IMR-90 (cell line): ENCODE measurements at regions not wholly inside any gene's neighbourhood (a gene's known extent, or its start where the extent isn't known, plus 50 kb on each side); places are given as distances from the start of the nearest gene placed in this dataset.

Experiments used
- ATAC-seq: fragments of 200-7000 bp; cut with Tn5 transposase; 2 replicates; pipeline ENCODE4 v1.9.1; 2020; ENCODE audit warnings: low read depth, mild to moderate bottlenecking, moderate library complexity
- BruUV-seq: library from RNA; stranded (reverse); fragments of 400-500 nt; replicated peaks from 2 replicates; lab custom pipeline; 2021; lab: Mats Ljungman, UMichigan
- CTCF ChIA-PET: fragments of 300-600 bp; formaldehyde crosslinking; extraction: SDS; loops from one replicate; lab custom pipeline; 2021; ENCODE audit warnings: antibody characterized with exemption; lab: Yijun Ruan, JAX
- POLR2A ChIA-PET: fragments of 300-600 bp; sonication (Branson Sonifier 250); formaldehyde crosslinking; loops from one replicate; lab custom pipeline; 2022; ENCODE audit warnings: antibody characterized with exemption; ENCODE audit not compliant: unreplicated experiment; lab: Charles Lee
- DNase-seq: peaks from one replicate; pipeline ENCODE4 v3.0.0; 2013
- H2AFZ ChIP-seq: replicated peaks from 2 replicates; pipeline ENCODE3; 2013; ENCODE audit warnings: low read length, mild to moderate bottlenecking; ENCODE audit not compliant: poor library complexity
- H2AK5ac ChIP-seq: 2 replicates; pipeline ENCODE4 v1.6.1; 2013; ENCODE audit warnings: low read depth, low read length, inconsistent platforms
- H2AK9ac ChIP-seq: replicated peaks from 2 replicates; pipeline ENCODE3; 2013; ENCODE audit warnings: mild to moderate bottlenecking, low read depth, low read length, moderate library complexity; ENCODE audit not compliant: poor library complexity
- H2BK120ac ChIP-seq: 2 replicates; pipeline ENCODE4 v1.6.1; 2013; ENCODE audit warnings: low read depth, low read length, inconsistent platforms
- H2BK15ac ChIP-seq: 3 replicates; pipeline ENCODE4 v1.6.1; 2013; ENCODE audit warnings: low read depth, low read length, inconsistent platforms
- H2BK20ac ChIP-seq: 2 replicates; pipeline ENCODE4 v1.6.1; 2013; ENCODE audit warnings: low read depth, mild to moderate bottlenecking, inconsistent platforms, low read length, moderate library complexity
- H2BK5ac ChIP-seq: 2 replicates; pipeline ENCODE4 v1.6.1; 2013; ENCODE audit warnings: mild to moderate bottlenecking, low read depth, low read length, inconsistent platforms; ENCODE audit not compliant: poor library complexity, severe bottlenecking
- H3K14ac ChIP-seq: replicated peaks from 2 replicates; pipeline ENCODE4 v1.6.1; 2013; ENCODE audit warnings: low read depth, low read length, inconsistent platforms
- H3K18ac ChIP-seq: 2 replicates; pipeline ENCODE4 v1.6.1; 2013; ENCODE audit warnings: low read depth, low read length, control low read depth
- H3K23ac ChIP-seq: 2 replicates; pipeline ENCODE4 v1.6.1; 2013; ENCODE audit warnings: low read depth, low read length, inconsistent platforms
- H3K27ac ChIP-seq: 2 replicates; pipeline ENCODE4 v1.5.1; 2013; ENCODE audit warnings: mild to moderate bottlenecking, control low read depth, low read length; ENCODE audit not compliant: insufficient read depth
- H3K27me3 ChIP-seq: 2 replicates; pipeline ENCODE4 v1.6.1; 2013; ENCODE audit warnings: low read length; ENCODE audit not compliant: control insufficient read depth, insufficient read depth
- H3K36me3 ChIP-seq: 2 replicates; pipeline ENCODE4 v1.6.1; 2013; ENCODE audit warnings: low read length, mixed read lengths; ENCODE audit not compliant: control insufficient read depth, insufficient read depth
- H3K4ac ChIP-seq: 2 replicates; pipeline ENCODE4 v1.6.1; 2013; ENCODE audit warnings: low read depth, low read length, inconsistent platforms
- H3K4me1 ChIP-seq: 2 replicates; pipeline ENCODE4 v1.6.1; 2013; ENCODE audit warnings: low read length, mixed read lengths; ENCODE audit not compliant: control insufficient read depth, insufficient read depth
- H3K4me2 ChIP-seq: 2 replicates; pipeline ENCODE4 v1.6.1; 2013; ENCODE audit warnings: low read depth, mild to moderate bottlenecking, control low read depth, low read length, moderate library complexity
- H3K4me3 ChIP-seq: 2 replicates; pipeline ENCODE4 v1.5.1; 2013; ENCODE audit warnings: low read depth, mild to moderate bottlenecking, control low read depth, low read length, moderate library complexity; ENCODE audit not compliant: insufficient read depth
- H3K56ac ChIP-seq: 2 replicates; pipeline ENCODE4 v1.6.1; 2013; ENCODE audit warnings: low read length, inconsistent platforms; ENCODE audit not compliant: insufficient read depth; ENCODE audit errors: extremely low read depth
- H3K79me1 ChIP-seq, 2 experiments: 2 replicates each; pipeline ENCODE4 v1.6.1; 2013; ENCODE audit warnings: low read length in 2 of 2, inconsistent platforms in 1 of 2, low read depth in 1 of 2
- H3K9ac ChIP-seq: 2 replicates; pipeline ENCODE4 v1.6.1; 2013; ENCODE audit warnings: low read depth, low read length, control low read depth
- H3K9me1 ChIP-seq: 2 replicates; pipeline ENCODE4 v1.6.1; 2013; ENCODE audit warnings: low read length, inconsistent platforms; ENCODE audit not compliant: insufficient read depth
- H3K9me3 ChIP-seq: 2 replicates; pipeline ENCODE4 v1.6.1; 2013; ENCODE audit warnings: low read length; ENCODE audit not compliant: control insufficient read depth, insufficient read depth
- H4K20me1 ChIP-seq: 2 replicates; pipeline ENCODE4 v1.6.1; 2013; ENCODE audit warnings: low read length, inconsistent platforms; ENCODE audit not compliant: insufficient read depth
- H4K5ac ChIP-seq: 2 replicates; pipeline ENCODE4 v1.6.1; 2013; ENCODE audit warnings: mild to moderate bottlenecking, low read depth, low read length, control low read depth
- H4K8ac ChIP-seq, 2 experiments: 2 replicates each; pipeline ENCODE4 v1.6.1; 2013; ENCODE audit warnings: low read depth in 2 of 2, low read length in 2 of 2, control low read depth in 1 of 2, inconsistent platforms in 1 of 2
- H4K91ac ChIP-seq: 2 replicates; pipeline ENCODE4 v1.6.1; 2013; ENCODE audit warnings: low read depth, low read length, inconsistent platforms; ENCODE audit not compliant: insufficient read depth
- BHLHE40 ChIP-seq: fragments of 150-350 bp; IDR thresholded peaks from 2 replicates; pipeline ENCODE4 v1.6.1; 2016; ENCODE audit warnings: mild to moderate bottlenecking, low read depth, low read length
- CEBPB ChIP-seq: IDR thresholded peaks from 2 replicates; pipeline ENCODE4 v1.6.1; 2012; ENCODE audit warnings: low read depth, low read length, improper control_type of control experiment
- CTCF ChIP-seq: conservative IDR thresholded peaks from 2 replicates; pipeline ENCODE4 v1.5.1; 2012; ENCODE audit warnings: mild to moderate bottlenecking, low read depth, low read length, improper control_type of control experiment
- ELK1 ChIP-seq: fragments of 150-350 bp; IDR thresholded peaks from 2 replicates; pipeline ENCODE4 v1.6.1; 2016; ENCODE audit warnings: low read depth, mild to moderate bottlenecking, low read length, moderate library complexity, borderline replicate concordance
- FOS ChIP-seq: fragments of 150-350 bp; IDR thresholded peaks from 2 replicates; pipeline ENCODE4 v1.6.1; 2016; ENCODE audit warnings: low read depth, low read length
- MAZ ChIP-seq: IDR thresholded peaks from 2 replicates; pipeline ENCODE4 v1.6.1; 2012; ENCODE audit warnings: low read depth, mild to moderate bottlenecking, low read length, improper control_type of control experiment, moderate library complexity, borderline replicate concordance
- MXI1 ChIP-seq: IDR thresholded peaks from 2 replicates; pipeline ENCODE4 v1.6.1; 2012; ENCODE audit warnings: low read depth, mild to moderate bottlenecking, low read length, moderate library complexity, borderline replicate concordance
- NFE2L2 ChIP-seq: fragments of 150-350 bp; IDR thresholded peaks from 2 replicates; pipeline ENCODE4 v1.6.1; 2016; ENCODE audit warnings: low read depth, mild to moderate bottlenecking, low read length
- POLR2A ChIP-seq: IDR thresholded peaks from 2 replicates; pipeline ENCODE4 v1.6.1; 2012; ENCODE audit warnings: mild to moderate bottlenecking, low read depth, low read length
- RAD21 ChIP-seq: IDR thresholded peaks from 2 replicates; pipeline ENCODE4 v1.6.1; 2012; ENCODE audit warnings: low read length, improper control_type of control experiment
- RCOR1 ChIP-seq: IDR thresholded peaks from 2 replicates; pipeline ENCODE4 v1.6.1; 2012; ENCODE audit warnings: mild to moderate bottlenecking, low read length, improper control_type of control experiment; ENCODE audit not compliant: insufficient replicate concordance
- RFX5 ChIP-seq: IDR thresholded peaks from 2 replicates; pipeline ENCODE4 v1.8.0; 2012; ENCODE audit warnings: low read depth, mild to moderate bottlenecking, low read length, moderate library complexity
- SMC3 ChIP-seq: fragments of 150-350 bp; IDR thresholded peaks from 2 replicates; pipeline ENCODE4 v1.6.1; 2016; ENCODE audit warnings: low read depth, mild to moderate bottlenecking, antibody characterized with exemption, low read length, moderate library complexity
- USF2 ChIP-seq: fragments of 150-350 bp; IDR thresholded peaks from 2 replicates; pipeline ENCODE4 v1.6.1; 2017; ENCODE audit warnings: mild to moderate bottlenecking, antibody characterized with exemption, low read length, low read depth
- WGBS, 2 experiments: methylation state at CpG; one replicate each; pipeline versions ENCODE4 v1.1.5 to v1.1.7; 2013; ENCODE audit warnings: missing lambda C conversion rate in 2 of 2; ENCODE audit not compliant: insufficient read length in 1 of 2; ENCODE audit errors: extremely low coverage in 2 of 2; 5-methylcytosine and 5-hydroxymethylcytosine counted together
- dilution Hi-C: fragments of 300-500 bp; cut with HindIII; formaldehyde crosslinking; loops from one replicate; pipeline ENCODE4 v1.14.3; 2018; ENCODE audit warnings: low sequenced_read_pairs; ENCODE audit not compliant: unreplicated experiment
- in situ Hi-C: fragments of 300-500 bp; cut with MboI; formaldehyde crosslinking; loops from 3 replicates; pipeline ENCODE4 v1.14.3; 2019; ENCODE audit warnings: low sequenced_read_pairs, inconsistent platforms, mixed read lengths
- intact Hi-C: fragments of 100-400 bp; cut with micrococcal nuclease; formaldehyde crosslinking; loops from 2 replicates; pipeline ENCODE4 v1.10.0; 2022

GRCh38 chr3:191727338-191727737 lies 266.4 kb downstream of the PYDC2 start:
- POLR2A ChIA-PET = no interaction called here
- no peak overlapping the region for H2AK5ac ChIP-seq
- intact Hi-C loops = no loop called here

More at GRCh38 chr3:191727338-191727737, 266.4 kb downstream of the PYDC2 start:
- Histone ChIP-seq H3K9ac (no peak overlapping the region), H3K79me1 (no peaks in the 10 kb centered on the region), H3K36me3 (no peaks in the 10 kb centered on the region), H4K91ac (no peak overlapping the region), H3K18ac (no peak overlapping the region), H2AFZ (no peak overlapping the region), H3K4me1 (no peaks in the 10 kb centered on the region), H3K56ac (no peak overlapping the region), H3K9me3 (no peaks in the 10 kb centered on the region; the same call in 1 of the 2 replicates), H2BK120ac (no peak overlapping the region), H2AK9ac (no peak overlapping the region), H3K23ac (no peak overlapping the region), H3K9me1 (no peaks in the 10 kb centered on the region), H3K4me2 (no peak overlapping the region), H3K27me3 (no peaks in the 10 kb centered on the region), H3K14ac (no peak overlapping the region), H4K8ac (no peak overlapping the region), H2BK5ac (no peak overlapping the region), H4K5ac (no peak overlapping the region), H2BK20ac (no peak overlapping the region), H4K20me1 (no peaks in the 10 kb centered on the region), H3K27ac (no peak overlapping the region), H3K4me3 (no peak overlapping the region), H2BK15ac (no peak overlapping the region), H3K4ac (no peak overlapping the region)
- in situ Hi-C loops = no loop called here
- CTCF ChIA-PET = no interaction called here
- 40% methylated on average over 1 of the region's 1 CpG; no CpG with 5 or more reads in 1 of the 2 experiments for WGBS, 2 experiments
- BruUV-seq = no TSS peak
- DNase-seq (no peak), ATAC-seq (no peak)
- dilution Hi-C loops = no loop called here
- TF ChIP-seq MXI1 = no peak
- TF ChIP-seq NFE2L2 = no peak
- no peak for TF ChIP-seq ELK1
- TF ChIP-seq POLR2A = no peak
- TF ChIP-seq RCOR1 = no peak
- no peak for TF ChIP-seq BHLHE40
- no peak for TF ChIP-seq CEBPB
- no peak for TF ChIP-seq FOS
- TF ChIP-seq SMC3 = no peak
- no peak for TF ChIP-seq CTCF
- TF ChIP-seq MAZ = no peak
- TF ChIP-seq RAD21 = no peak
- no peak for TF ChIP-seq USF2
- no peak for TF ChIP-seq RFX5
